ENCODE measurements at regions not wholly inside any gene's neighbourhood (a gene's known extent, or its start where the extent isn't known, plus 50 kb on each side); places are given as distances from the start of the nearest gene placed in this dataset.
"Not testable (repeated sequence)": the region's sequence is repeated elsewhere in the genome, so short reads cannot be mapped to it uniquely, and the experiment has no call there.

DNA sequence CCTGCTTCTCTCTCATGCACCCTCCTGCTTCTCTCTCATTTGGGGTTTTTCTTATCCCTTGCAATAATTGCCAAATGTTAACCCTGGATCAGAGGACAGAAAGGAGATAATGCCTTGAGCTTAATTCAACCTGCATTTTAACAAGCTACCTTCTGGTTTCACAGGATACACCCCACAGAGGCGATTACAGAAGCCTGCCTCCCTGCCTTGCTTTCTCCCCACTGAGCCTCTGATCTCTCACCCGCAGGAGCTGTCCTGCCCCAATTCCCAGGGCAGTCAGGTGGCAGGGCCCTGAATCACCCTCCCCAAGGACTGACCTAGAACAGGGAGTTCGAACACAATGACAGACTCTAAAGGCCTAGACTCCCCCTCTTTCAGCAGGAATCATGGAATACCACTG lies 959.5 kb downstream of the GRID1 start:
- DNase-seq: no peak

DNA sequence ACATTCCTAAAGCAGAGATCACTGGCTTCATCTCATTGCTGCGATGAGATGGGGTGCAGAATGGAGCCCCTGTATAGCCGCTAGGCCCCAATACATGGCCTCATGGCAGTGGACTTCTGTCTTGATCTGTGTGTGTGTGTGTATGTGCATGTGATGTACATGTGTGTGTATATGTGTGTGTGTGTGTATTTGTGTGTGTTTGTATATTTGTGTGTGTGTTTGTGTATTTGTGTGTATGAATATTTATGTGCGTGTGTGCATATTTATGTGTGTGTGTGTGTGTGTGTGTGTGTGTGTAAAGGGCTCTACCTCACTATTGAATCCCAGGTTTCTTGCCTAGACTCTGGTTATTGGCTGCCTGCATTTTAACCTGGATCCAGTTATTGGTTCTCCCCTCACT lies 958.2 kb downstream of the GRID1 start:
- DNase-seq: no peak

DNA sequence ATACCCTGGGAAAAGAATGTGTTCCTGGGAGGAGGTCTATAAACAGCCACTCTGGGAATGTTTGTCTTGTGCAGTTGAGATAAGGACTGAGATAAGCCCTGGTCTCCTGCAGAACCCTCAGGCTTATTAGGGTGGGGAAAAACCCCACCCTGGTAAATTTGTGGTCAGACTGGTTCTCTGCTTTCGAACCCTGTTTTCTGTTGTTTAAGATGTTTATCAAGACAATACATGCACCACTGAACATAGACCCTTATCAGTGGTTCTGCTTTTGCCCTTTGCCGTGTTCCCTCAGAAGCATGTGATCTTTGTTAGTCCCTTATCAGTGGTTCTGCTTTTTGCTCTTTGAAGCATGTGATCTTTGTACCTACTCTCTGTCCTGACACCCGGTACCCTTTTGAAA lies 956.0 kb downstream of the GRID1 start:
- DNase-seq: not testable (repeated sequence)

DNA sequence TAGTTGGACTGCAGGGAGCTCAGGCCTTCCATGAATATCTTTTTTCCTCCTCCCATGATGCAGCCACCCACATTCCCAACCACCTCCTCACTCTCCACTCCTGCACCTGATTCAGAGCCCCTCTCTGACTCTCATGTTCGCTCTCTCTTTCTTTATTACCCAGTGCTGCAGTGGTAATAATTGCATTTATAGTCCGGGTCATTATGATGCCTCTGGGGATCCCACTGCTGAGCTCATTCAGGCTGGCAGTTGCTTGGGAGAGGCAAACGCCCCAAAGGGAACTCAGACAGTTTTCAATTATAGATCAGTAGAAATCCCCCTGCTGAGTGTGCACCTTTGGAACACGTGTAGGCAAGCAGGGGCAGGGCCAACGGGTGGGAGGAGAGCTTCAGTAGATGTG lies 953.0 kb downstream of the GRID1 start:
- no peak for DNase-seq

DNA sequence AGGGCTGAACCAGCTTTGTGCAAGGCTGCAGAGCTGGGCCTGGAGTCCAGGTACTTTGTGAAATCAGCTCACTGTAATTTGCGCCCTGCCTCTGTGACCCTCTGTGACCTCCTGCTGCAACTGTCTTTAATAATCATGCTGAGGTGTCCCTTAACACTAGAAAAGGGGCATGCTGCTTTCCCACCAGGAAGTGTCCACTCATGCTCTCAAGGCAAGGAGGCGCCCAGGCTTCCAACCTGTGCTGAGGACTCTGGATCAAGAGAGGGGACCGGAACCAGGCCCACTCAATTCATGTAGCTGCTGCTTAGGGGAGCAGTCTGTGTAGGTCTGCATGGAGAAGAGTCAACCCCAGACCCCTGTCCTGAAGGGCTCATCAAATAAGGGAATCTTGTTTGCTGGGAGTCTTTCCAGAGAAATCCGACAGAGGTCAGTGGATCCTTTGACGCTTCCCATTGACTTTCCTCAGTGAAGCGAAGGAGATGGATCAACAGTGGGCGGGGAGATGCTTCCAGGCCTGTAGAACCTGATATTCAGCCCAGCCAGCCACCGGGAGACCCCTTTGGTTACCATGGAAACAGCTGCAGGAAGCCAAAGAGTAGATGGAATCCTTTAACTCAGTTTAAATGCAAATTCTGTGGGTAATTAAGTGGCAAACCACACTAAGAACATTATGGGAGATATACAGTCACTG lies 945.9 kb downstream of the GRID1 start:
- no peak for DNase-seq

DNA sequence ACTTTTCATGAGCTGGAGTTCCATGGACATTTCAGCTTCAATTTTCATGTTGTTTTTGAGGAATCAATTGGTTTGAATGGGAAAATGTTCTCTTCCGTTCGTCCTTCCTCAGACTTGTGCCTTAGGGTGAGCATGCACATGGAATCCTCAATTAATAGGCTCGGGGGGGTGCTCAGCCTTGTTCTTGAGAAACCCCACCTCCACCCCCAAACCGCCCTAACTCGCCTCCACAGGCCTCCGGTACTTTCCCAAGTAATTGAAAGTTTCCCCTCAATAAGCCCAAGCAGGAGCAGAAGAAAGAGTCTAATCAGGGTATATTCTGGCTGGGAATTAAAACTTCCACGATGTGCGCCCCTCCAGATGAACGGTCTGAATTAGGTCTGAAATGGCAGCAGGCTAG lies 945.2 kb downstream of the GRID1 start:
- DNase-seq: no peak

DNA sequence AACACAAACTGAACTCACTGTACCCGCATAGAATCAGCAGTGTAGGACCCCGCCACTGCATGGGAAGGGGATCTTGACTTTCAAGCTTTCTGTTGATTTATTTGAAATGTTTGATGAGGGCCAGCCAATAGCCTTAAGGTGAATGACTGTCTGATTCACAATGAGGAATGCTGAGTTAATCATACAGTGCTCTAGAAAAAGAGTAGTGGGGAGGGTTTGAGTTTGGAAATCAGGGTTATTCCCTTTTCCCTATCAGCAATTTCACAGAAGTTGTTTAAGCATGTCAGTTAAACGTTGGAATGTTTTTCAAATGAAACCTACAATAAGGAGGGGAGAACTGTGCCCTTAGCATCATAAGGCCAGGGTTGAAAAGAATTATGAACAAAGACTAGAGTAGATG lies 937.5 kb downstream of the GRID1 start:
- no peak for DNase-seq

DNA sequence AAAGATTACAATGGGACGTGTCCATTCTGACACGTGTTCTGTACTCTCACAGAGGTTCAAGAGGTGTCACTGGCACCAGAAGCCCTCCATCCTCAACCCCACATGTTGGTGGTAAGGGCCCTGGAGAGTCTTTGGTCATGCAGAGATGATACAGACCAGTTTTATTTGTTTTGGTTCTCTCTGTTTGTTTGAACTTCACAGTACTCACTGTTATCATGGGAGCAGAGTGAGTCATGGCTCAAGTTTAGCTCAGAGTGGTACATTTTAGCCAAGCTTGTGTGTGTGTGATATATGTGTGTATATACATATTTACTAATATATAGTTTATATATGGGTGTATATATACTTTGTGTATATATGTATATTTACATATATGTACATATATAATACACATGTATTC lies 935.6 kb downstream of the GRID1 start:
- no peak for DNase-seq

DNA sequence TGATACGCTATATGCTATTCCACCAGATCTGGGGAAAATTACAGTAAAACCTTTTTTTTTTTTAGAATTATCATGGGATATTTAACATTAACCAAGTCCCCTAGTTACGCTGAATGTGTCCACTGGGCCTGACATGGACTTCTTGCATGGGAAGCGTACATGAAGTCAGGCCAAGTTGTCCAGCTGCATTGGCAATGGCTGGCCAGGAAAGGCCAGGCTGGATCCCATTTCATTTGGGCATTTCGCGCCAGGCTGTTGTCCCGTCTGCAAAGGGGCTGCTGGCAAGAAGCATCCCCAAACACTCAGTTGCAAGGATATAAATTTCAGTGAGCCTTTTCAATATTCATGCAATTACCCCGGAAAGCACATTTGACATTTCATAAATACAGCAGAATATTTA lies 933.3 kb downstream of the GRID1 start:
- no peak for DNase-seq

DNA sequence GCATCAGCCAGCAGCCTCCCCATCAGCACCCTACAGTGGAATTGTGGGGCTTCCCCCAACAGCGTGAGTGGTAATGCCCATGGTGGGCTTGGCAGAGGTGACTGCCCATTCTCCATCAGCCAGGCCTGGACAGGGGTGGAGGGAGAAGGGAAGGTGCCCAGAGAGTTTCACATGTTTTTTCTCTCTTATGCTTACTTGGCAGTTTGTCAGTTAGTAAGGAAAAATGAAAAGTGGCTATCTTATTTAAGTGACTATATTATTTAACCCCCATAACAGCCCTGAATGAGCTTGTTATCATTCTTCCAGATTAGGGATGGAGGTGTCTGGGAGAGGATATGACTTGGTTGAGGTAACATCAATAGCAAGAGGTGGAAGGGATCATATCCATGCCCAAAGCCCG lies 921.7 kb downstream of the GRID1 start:
- DNase-seq: no peak

DNA sequence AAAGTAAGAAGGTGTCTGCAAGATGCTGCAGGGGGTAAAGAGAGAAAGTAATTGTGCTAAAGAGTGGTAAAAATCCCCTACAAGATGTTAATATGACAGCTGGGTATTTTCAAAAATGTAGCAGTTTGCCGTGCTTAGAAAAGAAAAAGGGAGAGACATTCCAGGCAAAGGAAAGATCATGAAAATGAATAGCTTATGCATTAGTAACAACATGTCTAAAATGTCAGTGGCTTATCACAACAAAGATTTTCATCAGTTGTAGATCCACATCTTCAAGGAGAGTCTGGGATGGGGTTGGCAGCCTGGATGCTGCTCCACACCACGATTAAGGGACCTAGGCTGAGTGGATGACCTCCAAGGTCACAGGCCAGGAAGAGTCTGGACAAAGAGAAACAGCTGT lies 920.9 kb downstream of the GRID1 start:
- no peak for DNase-seq

DNA sequence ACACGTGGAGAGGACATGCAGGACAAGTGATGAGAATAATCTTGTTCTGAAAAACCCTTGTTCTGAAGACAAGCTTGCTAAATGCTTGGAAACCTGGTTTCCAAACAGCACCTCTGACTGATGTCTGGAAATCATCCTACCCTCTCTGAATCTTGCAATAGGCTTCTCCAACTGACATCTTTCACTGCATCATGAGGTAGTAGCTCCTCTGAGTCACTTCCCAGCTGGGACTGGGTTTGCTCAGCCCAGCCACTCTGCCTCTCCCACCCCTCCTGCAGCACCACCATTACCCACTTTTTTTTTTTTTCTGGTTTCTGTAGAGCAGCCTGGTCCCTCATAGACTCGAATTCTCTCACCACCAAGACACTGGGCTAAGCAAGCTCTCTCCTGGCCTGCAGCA lies 919.8 kb downstream of the GRID1 start:
- DNase-seq: no peak

DNA sequence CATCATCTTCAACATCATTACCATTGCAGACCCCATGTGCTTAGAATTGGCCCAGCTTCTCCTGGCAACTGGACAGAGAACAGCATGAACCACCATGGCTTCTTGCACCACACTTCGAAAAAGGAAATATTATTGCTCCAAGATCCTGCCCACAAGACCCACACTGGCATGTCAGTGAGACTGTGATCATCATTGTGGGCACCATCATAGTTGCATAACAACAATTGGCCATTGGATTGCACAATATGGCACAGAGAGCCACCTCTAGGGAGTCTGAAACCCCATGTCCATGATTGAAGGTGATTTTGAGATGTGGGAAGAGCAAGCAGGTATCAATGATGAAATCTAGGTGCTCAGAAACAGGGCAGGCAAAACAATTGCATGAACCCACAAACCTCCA lies 918.9 kb downstream of the GRID1 start:
- no peak for DNase-seq

DNA sequence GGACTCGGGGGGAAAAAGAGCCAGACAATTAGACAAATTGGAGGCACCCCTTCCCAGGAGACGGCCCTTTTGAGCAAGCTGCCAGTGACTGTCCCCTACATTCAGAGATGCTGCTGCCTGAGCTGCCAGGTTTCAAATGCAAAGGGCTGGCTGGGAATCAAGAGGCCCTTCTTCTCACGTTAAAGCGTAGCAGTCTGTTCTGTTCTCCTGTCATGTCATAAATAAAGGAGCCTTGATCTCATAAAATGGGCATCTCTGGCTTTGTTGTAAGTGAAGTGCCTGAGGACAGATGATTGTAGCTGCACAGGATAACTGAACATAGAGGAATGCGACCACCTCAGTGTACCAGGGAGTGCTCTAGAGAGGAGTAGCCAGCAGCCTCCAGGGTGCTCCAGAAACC lies 917.9 kb downstream of the GRID1 start:
- DNase-seq: no peak

DNA sequence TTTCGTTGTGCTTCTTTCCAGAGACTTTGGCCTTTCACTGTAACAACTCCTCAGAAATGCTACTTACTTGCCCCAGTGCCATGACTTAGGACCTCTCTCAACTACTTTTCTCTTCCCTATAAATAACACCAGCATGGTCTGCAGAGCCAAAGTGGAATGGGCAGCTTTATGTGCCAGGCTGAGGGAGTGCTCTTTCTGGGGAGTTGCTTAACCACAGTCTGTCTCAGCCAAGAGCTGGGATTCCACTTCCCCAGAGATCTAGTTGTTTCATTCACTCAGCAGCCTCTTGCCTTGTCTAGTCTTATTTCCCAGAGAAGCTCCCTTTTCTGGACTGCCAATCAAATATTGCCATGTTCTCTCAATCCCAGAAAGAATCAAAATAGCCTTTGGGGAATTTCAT lies 912.2 kb downstream of the GRID1 start:
- no peak for DNase-seq

DNA sequence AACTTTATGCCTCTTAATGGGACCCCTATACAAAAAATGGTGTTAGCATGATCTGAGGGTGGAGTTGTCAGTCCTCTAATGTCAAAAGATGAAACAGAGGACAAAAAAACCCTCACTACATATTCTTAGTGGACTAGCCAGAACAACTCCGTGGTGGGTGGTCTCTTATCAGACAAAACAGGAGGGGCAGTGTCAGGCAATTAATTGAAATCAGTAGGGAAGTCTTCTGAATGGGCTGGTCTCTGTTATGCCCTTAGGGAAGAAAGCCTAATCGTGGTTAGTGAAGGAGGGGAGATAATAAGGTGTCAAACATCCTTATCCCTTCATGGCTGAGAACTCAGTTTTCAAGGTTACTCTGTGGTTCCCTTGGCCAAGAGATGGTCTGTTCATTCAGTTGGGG lies 909.4 kb downstream of the GRID1 start:
- DNase-seq: no peak

DNA sequence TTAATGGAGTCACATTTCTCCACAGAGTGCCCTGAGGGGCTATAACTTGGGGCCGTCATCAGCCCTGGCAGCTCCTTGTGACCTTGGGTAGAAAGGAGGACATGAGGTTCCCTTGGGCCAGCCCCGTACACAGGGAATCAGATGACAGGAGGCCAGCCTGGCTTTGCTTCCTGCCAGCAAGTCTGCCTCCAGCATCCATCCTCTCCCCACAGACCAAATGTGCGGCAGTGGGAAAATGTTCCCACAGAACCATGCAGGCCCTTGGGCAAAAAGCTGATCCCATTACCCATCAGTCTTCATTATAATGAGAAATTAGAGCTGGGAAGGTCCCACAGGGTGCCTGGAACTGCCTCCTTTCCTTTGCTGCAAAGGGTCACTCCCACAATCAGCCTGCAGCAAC lies 908.3 kb downstream of the GRID1 start:
- no peak for DNase-seq

DNA sequence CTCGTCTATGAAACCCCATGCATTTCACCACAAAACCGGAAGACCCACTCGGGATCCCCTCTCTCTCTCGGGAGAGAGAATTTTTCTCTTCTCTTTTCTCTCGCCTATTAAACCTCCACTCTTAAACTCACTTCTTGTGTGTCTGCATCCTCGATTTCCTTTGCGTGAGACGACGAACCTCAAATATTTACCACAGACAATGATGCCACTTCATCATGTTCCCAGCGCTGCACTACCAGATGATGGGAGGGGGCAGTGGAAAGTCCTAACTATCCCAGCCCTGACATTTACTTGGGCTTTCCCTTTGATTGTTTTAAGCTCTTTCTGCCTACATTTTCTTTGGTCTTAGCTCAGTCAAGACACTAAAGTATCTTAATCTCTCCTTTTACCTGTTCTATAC lies 906.7 kb downstream of the GRID1 start:
- DNase-seq: no peak

DNA sequence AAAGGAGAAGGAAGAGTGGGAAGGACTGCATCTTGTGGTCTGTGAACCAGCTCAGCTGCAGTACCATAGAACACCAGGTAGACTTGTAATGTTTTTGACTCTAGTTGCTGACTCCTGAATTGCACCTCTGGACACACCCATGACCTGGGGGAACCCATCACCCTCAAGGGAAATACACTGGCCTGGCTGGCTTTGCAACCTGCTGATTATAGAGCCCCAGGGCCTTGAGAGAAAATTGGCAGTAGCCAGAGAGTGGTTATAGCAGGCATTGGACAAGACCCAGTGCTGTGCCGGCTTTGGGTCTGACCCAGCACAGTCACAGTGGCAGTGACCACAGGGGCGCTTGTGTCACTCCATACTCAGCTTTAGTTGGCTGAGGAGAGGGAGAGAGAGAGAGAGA lies 902.3 kb downstream of the GRID1 start:
- no peak for DNase-seq

DNA sequence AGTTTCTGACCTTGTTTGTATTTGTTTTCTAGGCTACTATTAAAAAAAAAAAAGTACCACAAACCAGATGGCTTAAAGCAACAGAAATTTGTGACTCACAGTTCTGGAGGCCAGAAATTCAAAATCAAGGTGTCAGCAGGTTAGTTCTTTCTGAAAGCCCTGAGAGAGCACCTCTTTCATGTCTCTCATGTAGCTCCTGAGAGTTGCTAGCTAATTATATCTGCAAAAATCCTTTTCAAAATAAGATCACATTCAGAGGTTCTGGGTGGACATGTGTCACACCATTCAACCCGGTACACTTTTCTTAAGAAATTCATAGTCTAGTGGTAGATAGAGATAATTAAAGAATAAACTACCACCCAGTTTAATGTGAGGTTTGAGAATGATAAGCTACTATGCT lies 888.6 kb downstream of the GRID1 start:
- no peak for DNase-seq

DNA sequence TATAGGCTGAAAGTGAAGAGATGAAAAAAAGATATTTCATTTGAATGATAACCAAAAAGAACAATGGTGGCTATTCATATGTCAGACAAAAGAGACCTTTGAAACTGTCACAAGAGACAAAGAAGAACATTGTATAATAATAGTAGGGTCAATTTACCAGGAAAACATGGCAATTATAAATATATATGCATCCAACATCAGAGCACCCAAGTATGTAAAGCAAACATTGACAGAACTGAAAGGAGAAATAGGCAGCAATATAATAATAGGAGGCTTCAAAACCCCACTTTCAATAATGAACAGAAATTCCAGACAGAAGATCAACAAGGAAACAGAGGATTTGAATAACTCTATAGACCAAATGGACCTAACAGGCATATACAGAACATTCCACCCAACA lies 876.2 kb downstream of the GRID1 start:
- no peak for DNase-seq

DNA sequence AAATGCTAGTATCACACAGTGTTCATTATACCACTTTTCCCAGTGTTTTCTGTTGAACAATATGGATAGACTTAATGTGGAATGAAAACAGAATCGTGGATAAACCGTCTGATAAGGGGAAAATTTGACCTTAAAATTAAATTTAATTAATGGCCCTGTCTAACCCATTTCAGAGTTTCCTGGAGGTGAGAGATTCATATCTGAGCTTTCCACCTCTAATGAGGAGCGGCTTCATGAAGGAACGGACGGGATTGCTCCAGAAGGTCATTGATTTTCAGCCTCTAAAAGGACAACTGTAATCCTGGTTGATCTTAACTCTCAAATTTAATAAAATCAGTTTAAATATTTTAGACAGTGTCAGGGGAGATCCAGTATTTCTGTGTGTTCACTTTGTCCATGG lies 874.9 kb downstream of the GRID1 start:
- no peak for DNase-seq

DNA sequence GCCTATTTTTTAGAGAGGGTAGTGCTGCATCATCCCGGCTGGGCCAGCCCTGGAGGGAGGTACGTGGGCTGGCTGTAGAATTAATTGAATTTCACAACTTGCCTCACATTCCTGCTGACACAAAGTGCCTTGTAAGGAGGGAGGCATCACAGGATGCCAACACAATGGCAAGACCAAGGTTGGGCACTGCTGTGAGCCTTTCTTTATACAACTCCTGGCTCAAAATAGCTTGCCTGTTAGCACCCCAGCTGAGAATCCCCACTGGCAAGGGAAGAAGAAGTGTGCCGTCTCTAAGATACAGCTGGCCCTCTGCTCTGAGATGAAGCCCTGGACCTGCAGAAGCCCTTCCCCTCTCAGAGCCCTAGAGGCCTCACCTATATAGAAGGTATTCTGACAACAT lies 873.9 kb downstream of the GRID1 start:
- DNase-seq: no peak

DNA sequence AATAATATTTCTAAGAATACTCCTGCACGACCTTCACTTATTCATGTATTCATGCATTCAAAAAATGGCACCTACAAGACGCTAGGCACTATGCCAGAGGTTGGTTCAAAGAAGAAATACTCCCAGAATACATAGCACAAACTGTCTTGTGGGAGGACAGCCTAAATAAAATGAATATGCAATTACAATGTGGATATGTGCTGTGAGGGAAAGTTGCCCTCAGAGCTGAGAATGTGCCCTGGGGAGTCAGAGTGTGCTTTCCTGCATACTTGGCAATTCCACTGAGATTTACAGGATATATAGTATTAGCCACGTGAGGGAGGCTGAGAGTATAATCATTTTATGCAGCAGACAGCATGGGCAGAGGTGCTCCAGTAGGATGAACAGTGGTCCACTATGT lies 872.9 kb downstream of the GRID1 start:
- DNase-seq: no peak

DNA sequence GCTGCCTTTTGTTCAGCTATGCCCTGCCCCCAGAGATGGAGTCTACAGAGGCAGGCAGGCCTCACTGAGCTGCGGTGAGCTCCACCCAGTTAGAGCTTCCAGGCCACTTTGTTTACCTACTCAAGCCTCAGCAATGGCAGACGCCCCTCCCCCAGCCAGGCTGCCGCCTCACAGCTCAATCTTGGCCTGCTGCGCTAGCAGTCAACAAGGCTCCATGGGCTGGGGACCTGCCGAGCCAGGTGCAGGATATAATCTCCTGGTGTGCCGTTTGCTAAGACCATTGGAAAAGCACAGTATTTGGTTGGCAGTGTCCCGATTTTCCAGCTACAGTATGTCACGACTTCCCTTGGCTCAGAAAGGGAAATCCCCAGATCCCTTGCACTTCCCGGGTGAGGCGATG lies 862.0 kb downstream of the GRID1 start:
- not testable (repeated sequence) for DNase-seq

DNA sequence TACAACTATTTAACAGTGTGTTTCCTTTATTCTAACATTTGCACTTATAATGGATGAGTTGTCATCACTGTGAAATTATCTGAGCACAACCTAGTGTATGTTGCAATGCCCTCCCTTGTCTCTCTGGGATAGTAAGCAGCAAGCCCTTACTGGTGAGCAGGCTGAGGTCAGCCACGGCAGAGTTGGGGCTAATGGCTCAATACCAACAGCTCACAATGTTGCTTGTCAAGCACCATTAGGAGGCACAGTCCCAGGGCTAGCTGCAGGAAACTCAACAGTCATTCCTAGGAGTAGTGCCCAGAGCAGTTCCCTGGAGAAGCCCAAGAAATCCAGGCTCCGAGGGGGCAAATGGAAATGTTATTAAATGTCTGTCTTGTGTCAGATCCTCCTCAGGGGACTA lies 858.4 kb downstream of the GRID1 start:
- no peak for DNase-seq

All from NCI-H187 (cell line).